NCI-H128 (cell line): ENCODE measurements at regions not wholly inside any gene's neighbourhood (a gene's known extent, or its start where the extent isn't known, plus 50 kb on each side); places are given as distances from the start of the nearest gene placed in this dataset.

Experiments
- DNase-seq: peaks from one replicate; lab custom pipeline; 2025; ENCODE audit not compliant: unreplicated experiment; lab: John Stamatoyannopoulos, UW

- DNase-seq = no peak
Observed at GRCh38 chr14:34219661-34220377, 242.2 kb downstream of the SPTSSA start.

GRCh38 chr14:34218881-34219280 lies 243.2 kb downstream of the SPTSSA start:
- DNase-seq = no peak

- DNase-seq = no peak
Observed at GRCh38 chr14:34214961-34215360, 247.1 kb downstream of the SPTSSA start.

- DNase-seq = no peak
Observed at GRCh38 chr14:34213332-34213731, 248.7 kb downstream of the SPTSSA start.

- DNase-seq = no peak
Observed at GRCh38 chr14:34212172-34212929, 249.7 kb downstream of the SPTSSA start.

- no peak for DNase-seq
Observed at GRCh38 chr14:34211732-34212131, 250.3 kb downstream of the SPTSSA start.

- no peak for DNase-seq
Observed at GRCh38 chr14:34208532-34208931, 253.5 kb downstream of the SPTSSA start.

- DNase-seq = no peak
Observed at GRCh38 chr14:34205799-34206198, 254.9 kb upstream of the EGLN3 start.

GRCh38 chr14:34204774-34205173 lies 253.9 kb upstream of the EGLN3 start:
- no peak for DNase-seq

- no peak for DNase-seq
Observed at GRCh38 chr14:34203251-34203722, 252.4 kb upstream of the EGLN3 start.

GRCh38 chr14:34201909-34202637 lies 251.2 kb upstream of the EGLN3 start:
- DNase-seq = no peak

GRCh38 chr14:34199585-34199984 lies 248.7 kb upstream of the EGLN3 start:
- DNase-seq = no peak

GRCh38 chr14:34198096-34198495 lies 247.2 kb upstream of the EGLN3 start:
- no peak for DNase-seq

GRCh38 chr14:34195964-34196363 lies 245.1 kb upstream of the EGLN3 start:
- DNase-seq = no peak

- DNase-seq = no peak
Observed at GRCh38 chr14:34190717-34191116, 239.8 kb upstream of the EGLN3 start.

- no peak for DNase-seq
Observed at GRCh38 chr14:34189866-34190265, 239.0 kb upstream of the EGLN3 start.

GRCh38 chr14:34187519-34188044 lies 236.7 kb upstream of the EGLN3 start:
- DNase-seq = no peak

- DNase-seq = no peak
Observed at GRCh38 chr14:34187061-34187460, 236.2 kb upstream of the EGLN3 start.

- no peak for DNase-seq
Observed at GRCh38 chr14:34184126-34184525, 233.3 kb upstream of the EGLN3 start.

GRCh38 chr14:34183478-34183877 lies 232.6 kb upstream of the EGLN3 start:
- DNase-seq = no peak

- DNase-seq = no peak
Observed at GRCh38 chr14:34181338-34181737, 230.5 kb upstream of the EGLN3 start.
